NCI-H187 treated with DMSO at 0.1 percent for 48 hours (cell line): ENCODE measurements at regions not wholly inside any gene's neighbourhood (a gene's known extent, or its start where the extent isn't known, plus 50 kb on each side); places are given as distances from the start of the nearest gene placed in this dataset.

Source experiments
- DNase-seq: peaks from one replicate; lab custom pipeline; 2025; lab: John Stamatoyannopoulos, UW

- no peak for DNase-seq
Observed at GRCh38 chr1:229184066-229184465, 86.8 kb upstream of the RAB4A start.

- no peak for DNase-seq
Observed at GRCh38 chr1:229185963-229186362, 84.9 kb upstream of the RAB4A start.

- DNase-seq: no peak
Observed at GRCh38 chr1:229186373-229187056, 84.4 kb upstream of the RAB4A start.

GRCh38 chr1:229190057-229190575 is 80.8 kb upstream of the RAB4A start:
- no peak for DNase-seq

GRCh38 chr1:229191066-229191674 is 79.7 kb upstream of the RAB4A start:
- DNase-seq: no peak

- no peak for DNase-seq
Observed at GRCh38 chr1:229192031-229192430, 78.9 kb upstream of the RAB4A start.

GRCh38 chr1:229192853-229193252 is 78.1 kb upstream of the RAB4A start:
- DNase-seq: peak; percentile 83

GRCh38 chr1:229194096-229194495 is 76.8 kb upstream of the RAB4A start:
- no peak for DNase-seq

GRCh38 chr1:229195246-229195645 is 75.7 kb upstream of the RAB4A start:
- DNase-seq: no peak

- DNase-seq: no peak
Observed at GRCh38 chr1:229196404-229197264, 74.3 kb upstream of the RAB4A start.

- DNase-seq: no peak
Observed at GRCh38 chr1:229197265-229197585, 73.7 kb upstream of the RAB4A start.

- no peak for DNase-seq
Observed at GRCh38 chr1:229199261-229200243, 71.4 kb upstream of the RAB4A start.

GRCh38 chr1:229203030-229203751 is 67.7 kb upstream of the RAB4A start:
- DNase-seq: no peak

GRCh38 chr1:229203991-229204632 is 66.8 kb upstream of the RAB4A start:
- no peak for DNase-seq

GRCh38 chr1:229204921-229205777 is 65.8 kb upstream of the RAB4A start:
- peak; percentile 20 for DNase-seq

GRCh38 chr1:229205854-229206253 is 65.1 kb upstream of the RAB4A start:
- DNase-seq: peak; percentile 22

- DNase-seq: no peak
Observed at GRCh38 chr1:229207916-229208315, 63.0 kb upstream of the RAB4A start.

- no peak for DNase-seq
Observed at GRCh38 chr1:229208481-229208880, 62.4 kb upstream of the RAB4A start.

GRCh38 chr1:229209386-229209785 is 61.5 kb upstream of the RAB4A start:
- no peak for DNase-seq

- DNase-seq: no peak
Observed at GRCh38 chr1:229209816-229210215, 61.1 kb upstream of the RAB4A start.
